ENCODE measurements at regions not wholly inside any gene's neighbourhood (a gene's known extent, or its start where the extent isn't known, plus 50 kb on each side); places are given as distances from the start of the nearest gene placed in this dataset.
A peak's percentile ranks its signal among the peaks of the same experiment; 100 is the strongest.

- H3K79me2 ChIP-seq = no peaks in the 10 kb centered on the region
- TF ChIP-seq, protein P1, sequence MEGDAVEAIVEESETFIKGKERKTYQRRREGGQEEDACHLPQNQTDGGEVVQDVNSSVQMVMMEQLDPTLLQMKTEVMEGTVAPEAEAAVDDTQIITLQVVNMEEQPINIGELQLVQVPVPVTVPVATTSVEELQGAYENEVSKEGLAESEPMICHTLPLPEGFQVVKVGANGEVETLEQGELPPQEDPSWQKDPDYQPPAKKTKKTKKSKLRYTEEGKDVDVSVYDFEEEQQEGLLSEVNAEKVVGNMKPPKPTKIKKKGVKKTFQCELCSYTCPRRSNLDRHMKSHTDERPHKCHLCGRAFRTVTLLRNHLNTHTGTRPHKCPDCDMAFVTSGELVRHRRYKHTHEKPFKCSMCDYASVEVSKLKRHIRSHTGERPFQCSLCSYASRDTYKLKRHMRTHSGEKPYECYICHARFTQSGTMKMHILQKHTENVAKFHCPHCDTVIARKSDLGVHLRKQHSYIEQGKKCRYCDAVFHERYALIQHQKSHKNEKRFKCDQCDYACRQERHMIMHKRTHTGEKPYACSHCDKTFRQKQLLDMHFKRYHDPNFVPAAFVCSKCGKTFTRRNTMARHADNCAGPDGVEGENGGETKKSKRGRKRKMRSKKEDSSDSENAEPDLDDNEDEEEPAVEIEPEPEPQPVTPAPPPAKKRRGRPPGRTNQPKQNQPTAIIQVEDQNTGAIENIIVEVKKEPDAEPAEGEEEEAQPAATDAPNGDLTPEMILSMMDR (IDR thresholded peaks at IDR 0.05; ENCODE audit: poor library complexity) = no peak
- TF ChIP-seq EZH2 (IDR thresholded peaks at IDR 0.05; ENCODE audit: borderline replicate concordance) = no peak
- TF ChIP-seq EZH2phosphoT487 (IDR thresholded peaks at IDR 0.05; ENCODE audit: low read depth, severe bottlenecking, unreplicated experiment) = no peak
- H2AFZ ChIP-seq = no peak overlapping the region
- no peak for DNase-seq (ENCODE audit: low spot score)
- H3K4me2 ChIP-seq = no peak overlapping the region
- no peak overlapping the region for H3K4me3 ChIP-seq
- no peaks in the 10 kb centered on the region for H3K4me1 ChIP-seq (ENCODE audit: insufficient read depth)
- H3K27ac ChIP-seq = no peak overlapping the region
- 95% methylated on average over 2 of the region's 2 CpGs for WGBS (ENCODE audit: low lambda C conversion rate, missing lambda C conversion rate)
- no peaks in the 10 kb centered on the region for H3K9me2 ChIP-seq (replicated peaks; ENCODE audit: insufficient read depth)
- H3K36me3 ChIP-seq (replicated peaks; ENCODE audit: insufficient read depth, low read depth) = no peaks in the 10 kb centered on the region
- no peaks in the 10 kb centered on the region for H4K20me1 ChIP-seq (ENCODE audit: insufficient read depth, poor library complexity, severe bottlenecking)
- no peaks in the 10 kb centered on the region for H3K9me3 ChIP-seq (ENCODE audit: low read depth)
- H3K27me3 ChIP-seq = no peaks in the 10 kb centered on the region
Measured at GRCh38 chrX:34381241-34381640, 249.1 kb upstream of the FAM47A start.

DNA sequence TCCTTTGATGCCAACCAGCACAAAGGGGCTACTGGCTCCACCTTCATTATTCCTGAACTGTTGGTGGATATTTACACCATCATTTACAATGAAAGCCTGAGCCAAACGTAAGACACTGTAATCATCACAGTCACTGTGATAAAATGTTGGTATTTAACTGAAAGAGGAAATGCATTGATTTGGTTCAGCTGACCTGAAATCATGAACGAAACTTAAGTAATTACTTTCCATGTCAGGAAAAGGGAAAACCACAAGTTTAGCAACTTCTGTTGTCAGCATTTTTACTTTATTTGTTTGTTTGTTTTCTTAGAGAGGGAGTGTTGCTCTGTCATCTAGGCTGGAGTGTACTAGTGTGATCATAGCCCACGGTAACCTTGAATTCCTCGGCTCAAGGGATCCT is 247.8 kb upstream of the FAM47A start:
- no peaks in the 10 kb centered on the region for H3K9me2 ChIP-seq (replicated peaks; ENCODE audit: insufficient read depth)
- H3K79me2 ChIP-seq = no peaks in the 10 kb centered on the region
- TF ChIP-seq EZH2phosphoT487 (IDR thresholded peaks at IDR 0.05; ENCODE audit: low read depth, severe bottlenecking, unreplicated experiment) (no peak), EZH2 (IDR thresholded peaks at IDR 0.05; ENCODE audit: borderline replicate concordance) (no peak)
- TF ChIP-seq, protein P1 (IDR thresholded peaks at IDR 0.05; ENCODE audit: poor library complexity) = no peak
- 60% methylated on average over 4 of the region's 4 CpGs for WGBS (ENCODE audit: low lambda C conversion rate, missing lambda C conversion rate)
- no peaks in the 10 kb centered on the region for H3K4me1 ChIP-seq (ENCODE audit: insufficient read depth)
- no peaks in the 10 kb centered on the region for H3K9me3 ChIP-seq (ENCODE audit: low read depth)
- DNase-seq (ENCODE audit: low spot score) = no peak
- H2AFZ ChIP-seq = no peak overlapping the region
- no peak overlapping the region for H3K4me3 ChIP-seq
- no peaks in the 10 kb centered on the region for H3K27me3 ChIP-seq
- no peak overlapping the region for H3K27ac ChIP-seq
- no peak overlapping the region for H3K4me2 ChIP-seq
- H4K20me1 ChIP-seq (ENCODE audit: insufficient read depth, poor library complexity, severe bottlenecking) = no peaks in the 10 kb centered on the region
- no peaks in the 10 kb centered on the region for H3K36me3 ChIP-seq (replicated peaks; ENCODE audit: insufficient read depth, low read depth)

DNA sequence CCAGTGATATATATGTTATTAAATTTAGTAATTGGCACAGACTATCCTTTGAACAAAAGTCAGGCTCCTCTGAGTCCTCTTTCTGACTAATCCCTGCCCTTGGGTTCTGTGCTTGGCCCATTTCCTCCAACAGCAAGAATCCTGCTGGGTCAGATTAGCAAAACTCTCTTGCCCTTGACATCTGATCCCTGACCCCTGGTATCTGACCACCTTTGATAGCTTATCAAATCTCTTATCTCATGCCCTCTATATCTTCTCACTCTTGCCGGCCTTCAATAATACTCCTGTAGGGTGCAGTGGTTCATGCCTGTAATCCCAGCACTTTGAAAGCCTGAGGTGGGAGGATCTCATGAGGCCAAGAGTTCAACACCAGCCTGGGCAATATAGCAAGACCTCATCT is 245.5 kb upstream of the FAM47A start:
- no peak overlapping the region for H2AFZ ChIP-seq
- H3K9me2 ChIP-seq (replicated peaks; ENCODE audit: insufficient read depth) = no peaks in the 10 kb centered on the region
- no peak for DNase-seq (ENCODE audit: low spot score)
- no peaks in the 10 kb centered on the region for H3K79me2 ChIP-seq
- WGBS (ENCODE audit: low lambda C conversion rate, missing lambda C conversion rate) = 50% methylated on average over 1 of the region's 1 CpG
- H3K27ac ChIP-seq = no peak overlapping the region
- no peaks in the 10 kb centered on the region for H3K27me3 ChIP-seq
- no peaks in the 10 kb centered on the region for H3K36me3 ChIP-seq (replicated peaks; ENCODE audit: insufficient read depth, low read depth)
- H3K4me3 ChIP-seq = no peak overlapping the region
- H3K4me1 ChIP-seq (ENCODE audit: insufficient read depth) = no peaks in the 10 kb centered on the region
- TF ChIP-seq EZH2 (IDR thresholded peaks at IDR 0.05; ENCODE audit: borderline replicate concordance) = no peak
- TF ChIP-seq, protein P1 (IDR thresholded peaks at IDR 0.05; ENCODE audit: poor library complexity) = no peak
- TF ChIP-seq EZH2phosphoT487 (IDR thresholded peaks at IDR 0.05; ENCODE audit: low read depth, severe bottlenecking, unreplicated experiment) = no peak
- H4K20me1 ChIP-seq (ENCODE audit: insufficient read depth, poor library complexity, severe bottlenecking) = no peaks in the 10 kb centered on the region
- H3K9me3 ChIP-seq (ENCODE audit: low read depth) = no peaks in the 10 kb centered on the region
- H3K4me2 ChIP-seq = no peak overlapping the region

- Histone ChIP-seq H3K4me1 (ENCODE audit: insufficient read depth) (no peaks in the 10 kb centered on the region), H3K27me3 (no peaks in the 10 kb centered on the region), H3K79me2 (no peaks in the 10 kb centered on the region), H3K4me2 (no peak overlapping the region), H3K9me2 (replicated peaks; ENCODE audit: insufficient read depth) (no peaks in the 10 kb centered on the region), H2AFZ (no peak overlapping the region), H3K36me3 (replicated peaks; ENCODE audit: insufficient read depth, low read depth) (no peaks in the 10 kb centered on the region), H3K9me3 (ENCODE audit: low read depth) (no peaks in the 10 kb centered on the region), H3K27ac (no peak overlapping the region), H4K20me1 (ENCODE audit: insufficient read depth, poor library complexity, severe bottlenecking) (no peaks in the 10 kb centered on the region), H3K4me3 (no peak overlapping the region)
- DNase-seq (ENCODE audit: low spot score) = peak; percentile 7
- TF ChIP-seq EZH2phosphoT487 (IDR thresholded peaks at IDR 0.05; ENCODE audit: low read depth, severe bottlenecking, unreplicated experiment) (no peak), EZH2 (IDR thresholded peaks at IDR 0.05; ENCODE audit: borderline replicate concordance) (no peak)
- TF ChIP-seq, protein P1 (IDR thresholded peaks at IDR 0.05; ENCODE audit: poor library complexity) = no peak
- WGBS (ENCODE audit: low lambda C conversion rate, missing lambda C conversion rate) = 54% methylated on average over 1 of the region's 1 CpG
Measured at GRCh38 chrX:34371754-34372153, 239.6 kb upstream of the FAM47A start.

All from hepatocyte (in vitro differentiated cells).